Nephron (organoid): ENCODE measurements at regions not wholly inside any gene's neighbourhood (a gene's known extent, or its start where the extent isn't known, plus 50 kb on each side); places are given as distances from the start of the nearest gene placed in this dataset.

Source experiments
- H3K27ac Mint-ChIP-seq, 3 experiments: 2 replicates each; pipeline ENCODE4 v1.8.0; 2020; ENCODE audit warnings: mixed read lengths in 3 of 3, mild to moderate bottlenecking in 2 of 3, moderate library complexity in 1 of 3
- H3K27me3 Mint-ChIP-seq: 2 replicates; pipeline ENCODE4 v1.8.0; 2021; ENCODE audit warnings: low read depth, mild to moderate bottlenecking, moderate library complexity, mixed read lengths
- H3K36me3 Mint-ChIP-seq: 2 replicates; pipeline ENCODE4 v1.8.0; 2020; ENCODE audit warnings: low read depth, mixed read lengths
- H3K4me1 Mint-ChIP-seq: 2 replicates; pipeline ENCODE4 v1.8.0; 2020; ENCODE audit warnings: mixed read lengths
- H3K4me3 Mint-ChIP-seq, 3 experiments: 2 replicates each; pipeline ENCODE4 v1.8.0; 2020; ENCODE audit warnings: mild to moderate bottlenecking in 3 of 3, mixed read lengths in 3 of 3, moderate library complexity in 2 of 3
- H3K9me3 Mint-ChIP-seq: 2 replicates; pipeline ENCODE4 v1.8.0; 2020; ENCODE audit warnings: mixed read lengths
- CTCF ChIP-seq, 3 experiments: fragments of 200-600 bp; sonication (generic); IDR thresholded peaks; one replicate each; pipeline ENCODE4 v1.5.0; 2021; ENCODE audit warnings: antibody characterized with exemption in 3 of 3; ENCODE audit not compliant: unreplicated experiment in 3 of 3

- no peaks in the 10 kb centered on the region for H3K27me3 Mint-ChIP-seq
- peak overlapping the region; percentile 54 to 78 (median 75) for H3K27ac Mint-ChIP-seq
- no peak for TF ChIP-seq CTCF (IDR thresholded peaks at IDR 0.05; ENCODE audit: unreplicated experiment in 3 of 3)
- no peaks in the 10 kb centered on the region for H3K36me3 Mint-ChIP-seq
- no peaks in the 10 kb centered on the region for H3K9me3 Mint-ChIP-seq
- H3K4me3 Mint-ChIP-seq: peak overlapping the region in 2 of 3 experiments; percentile 52 to 67
- H3K4me1 Mint-ChIP-seq: peaks cover 14% of the 10 kb centered on the region
These were observed 250.0 kb upstream of the KLF6 start for GRCh38 chr10:4034907-4035598.

- no peaks in the 10 kb centered on the region for H3K27me3 Mint-ChIP-seq
- H3K36me3 Mint-ChIP-seq: no peaks in the 10 kb centered on the region
- no peak overlapping the region for H3K27ac Mint-ChIP-seq
- H3K4me1 Mint-ChIP-seq: peaks cover 14% of the 10 kb centered on the region
- TF ChIP-seq CTCF (IDR thresholded peaks at IDR 0.05; ENCODE audit: unreplicated experiment in 3 of 3): no peak
- no peaks in the 10 kb centered on the region for H3K9me3 Mint-ChIP-seq
- no peak overlapping the region for H3K4me3 Mint-ChIP-seq
These were observed 248.4 kb upstream of the KLF6 start for GRCh38 chr10:4033341-4033896.

GRCh38 chr10:4029866-4030265 lies 244.9 kb upstream of the KLF6 start:
- peaks cover 6% of the 10 kb centered on the region for H3K27me3 Mint-ChIP-seq
- no peak overlapping the region for H3K27ac Mint-ChIP-seq
- peaks cover 6% of the 10 kb centered on the region for H3K4me1 Mint-ChIP-seq
- H3K36me3 Mint-ChIP-seq: no peaks in the 10 kb centered on the region
- H3K9me3 Mint-ChIP-seq: no peaks in the 10 kb centered on the region
- no peak overlapping the region for H3K4me3 Mint-ChIP-seq
- TF ChIP-seq CTCF (IDR thresholded peaks at IDR 0.05; ENCODE audit: unreplicated experiment in 3 of 3): no peak

- no peak for TF ChIP-seq CTCF (IDR thresholded peaks at IDR 0.05; ENCODE audit: unreplicated experiment in 3 of 3)
- Mint-ChIP-seq H3K9me3 (no peaks in the 10 kb centered on the region), H3K27ac (no peak overlapping the region), H3K27me3 (peaks cover 6% of the 10 kb centered on the region), H3K4me3 (no peak overlapping the region), H3K36me3 (no peaks in the 10 kb centered on the region), H3K4me1 (no peaks in the 10 kb centered on the region)
These were observed 244.0 kb upstream of the KLF6 start for GRCh38 chr10:4028854-4029583.

- no peaks in the 10 kb centered on the region for H3K9me3 Mint-ChIP-seq
- TF ChIP-seq CTCF (IDR thresholded peaks at IDR 0.05; ENCODE audit: unreplicated experiment in 3 of 3): no peak
- H3K36me3 Mint-ChIP-seq: no peaks in the 10 kb centered on the region
- H3K4me1 Mint-ChIP-seq: no peaks in the 10 kb centered on the region
- H3K27ac Mint-ChIP-seq: no peak overlapping the region
- H3K27me3 Mint-ChIP-seq: peaks cover 6% of the 10 kb centered on the region
- H3K4me3 Mint-ChIP-seq: no peak overlapping the region
These were observed 243.0 kb upstream of the KLF6 start for GRCh38 chr10:4028027-4028471.
